Fibroblast of mammary gland (primary cell): ENCODE measurements at regions not wholly inside any gene's neighbourhood (a gene's known extent, or its start where the extent isn't known, plus 50 kb on each side); places are given as distances from the start of the nearest gene placed in this dataset.
A peak's percentile ranks its signal among the peaks of the same experiment; 100 is the strongest.

Experiments
- DNase-seq: peaks from one replicate; pipeline ENCODE4 v3.0.0-alpha.2; 2010; ENCODE audit warnings: low read depth
- H3K4me3 ChIP-seq: 2 replicates; pipeline ENCODE4 v1.5.1; 2011; ENCODE audit warnings: low read depth, mild to moderate bottlenecking, low read length, moderate library complexity; ENCODE audit not compliant: control insufficient read depth
- TF ChIP-seq, protein P1 (sequence below): conservative IDR thresholded peaks from 2 replicates; pipeline ENCODE4 v1.5.1; 2011; ENCODE audit warnings: low read depth, low read length, inconsistent platforms; ENCODE audit not compliant: control insufficient read depth, insufficient read depth

DNA sequence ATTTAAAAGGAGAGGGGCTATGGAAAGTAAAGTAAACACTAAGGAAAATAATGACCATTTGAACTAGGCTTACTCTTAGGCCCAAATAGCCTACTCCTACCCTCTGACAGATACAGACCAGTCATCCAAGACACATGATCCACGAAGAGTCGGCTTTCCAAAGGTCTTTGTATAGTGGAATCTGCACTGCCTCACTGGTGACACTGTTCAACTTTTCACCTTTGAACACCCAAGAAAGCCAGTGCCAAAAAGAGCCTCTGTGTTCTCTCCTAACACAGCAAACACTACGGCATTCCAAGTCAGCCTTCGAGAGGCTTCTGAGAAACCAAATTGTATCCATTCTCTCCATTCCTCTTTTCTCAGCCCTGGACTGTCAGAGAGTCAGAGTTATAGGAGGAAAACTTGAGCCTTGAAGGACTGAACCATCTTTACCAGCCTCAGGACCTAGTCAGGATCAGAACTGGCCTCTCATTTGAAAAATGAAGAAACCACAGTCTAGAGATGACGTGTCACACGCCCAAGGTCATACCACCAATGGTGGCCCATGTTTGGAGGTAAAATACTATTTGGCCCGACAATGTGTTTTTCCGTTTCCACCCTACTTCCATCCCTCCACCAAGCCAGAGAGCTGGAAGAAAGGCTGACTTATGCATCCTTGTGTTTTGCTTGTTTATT lies 267.4 kb upstream of the ACVR2A start:
- no peak for DNase-seq
- TF ChIP-seq, protein P1, sequence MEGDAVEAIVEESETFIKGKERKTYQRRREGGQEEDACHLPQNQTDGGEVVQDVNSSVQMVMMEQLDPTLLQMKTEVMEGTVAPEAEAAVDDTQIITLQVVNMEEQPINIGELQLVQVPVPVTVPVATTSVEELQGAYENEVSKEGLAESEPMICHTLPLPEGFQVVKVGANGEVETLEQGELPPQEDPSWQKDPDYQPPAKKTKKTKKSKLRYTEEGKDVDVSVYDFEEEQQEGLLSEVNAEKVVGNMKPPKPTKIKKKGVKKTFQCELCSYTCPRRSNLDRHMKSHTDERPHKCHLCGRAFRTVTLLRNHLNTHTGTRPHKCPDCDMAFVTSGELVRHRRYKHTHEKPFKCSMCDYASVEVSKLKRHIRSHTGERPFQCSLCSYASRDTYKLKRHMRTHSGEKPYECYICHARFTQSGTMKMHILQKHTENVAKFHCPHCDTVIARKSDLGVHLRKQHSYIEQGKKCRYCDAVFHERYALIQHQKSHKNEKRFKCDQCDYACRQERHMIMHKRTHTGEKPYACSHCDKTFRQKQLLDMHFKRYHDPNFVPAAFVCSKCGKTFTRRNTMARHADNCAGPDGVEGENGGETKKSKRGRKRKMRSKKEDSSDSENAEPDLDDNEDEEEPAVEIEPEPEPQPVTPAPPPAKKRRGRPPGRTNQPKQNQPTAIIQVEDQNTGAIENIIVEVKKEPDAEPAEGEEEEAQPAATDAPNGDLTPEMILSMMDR, result no peak

DNA sequence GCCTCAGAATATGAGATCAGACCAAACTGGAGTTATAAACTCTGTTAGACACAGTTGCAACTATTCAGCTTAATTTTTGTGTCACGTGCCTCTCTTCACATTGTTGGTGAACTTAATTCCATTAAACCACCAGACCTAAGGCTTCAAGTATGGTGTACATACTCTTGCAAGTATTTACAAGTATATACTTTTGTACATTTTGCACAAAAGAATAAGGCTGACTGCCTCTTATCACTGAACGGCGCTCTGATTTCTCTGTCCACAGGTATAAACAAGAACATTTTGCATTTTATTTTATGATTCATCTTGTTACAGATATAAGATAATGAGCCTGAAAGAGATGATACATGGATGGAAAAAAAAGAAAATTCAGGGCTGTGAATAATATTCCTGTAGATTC lies 269.7 kb upstream of the ACVR2A start:
- DNase-seq, result no peak
- no peak overlapping the region for H3K4me3 ChIP-seq
- TF ChIP-seq, protein P1, result no peak

More for the DNA sequence above, 267.4 kb upstream of the ACVR2A start:
- no peak overlapping the region for H3K4me3 ChIP-seq

DNA sequence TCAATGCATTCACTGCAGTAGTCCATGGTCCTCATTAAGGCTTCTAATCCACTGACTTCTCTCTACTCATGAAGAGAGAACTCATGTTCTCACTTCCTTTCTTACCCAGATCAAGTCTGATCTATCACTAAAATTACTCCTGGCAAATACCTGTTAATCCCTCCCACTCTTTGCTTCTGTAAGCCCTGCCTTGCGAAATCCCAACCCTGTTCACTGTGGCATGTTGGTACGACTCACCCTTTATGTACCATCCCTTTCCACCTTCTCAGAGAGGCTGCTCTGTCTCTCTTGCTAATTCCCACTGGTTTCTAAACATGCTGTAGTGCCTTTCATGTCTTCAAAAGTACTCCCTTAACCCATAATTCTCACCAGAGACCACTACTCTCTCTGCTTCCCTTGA lies 272.2 kb upstream of the ACVR2A start:
- no peak overlapping the region for H3K4me3 ChIP-seq
- TF ChIP-seq, protein P1, result no peak
- peak; percentile 11 for DNase-seq

DNA sequence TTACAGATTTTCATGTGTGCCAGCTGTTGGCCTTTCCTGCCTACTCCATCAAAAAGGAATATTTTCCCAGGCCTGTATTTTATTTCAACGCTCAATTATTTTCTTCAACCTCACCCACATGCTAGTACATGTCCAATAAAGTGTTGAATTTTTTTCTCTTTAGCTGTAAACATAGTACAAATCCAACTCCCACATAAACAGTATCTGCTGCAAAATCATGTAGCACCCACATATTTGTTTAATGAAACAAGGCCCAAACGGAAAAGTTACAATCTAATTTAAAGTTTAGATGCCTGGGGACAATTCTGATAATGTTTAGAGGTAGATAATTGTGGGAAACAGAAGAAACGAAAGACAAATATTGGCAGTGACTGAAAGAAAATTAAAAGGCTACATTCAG lies 275.4 kb upstream of the ACVR2A start:
- TF ChIP-seq, protein P1, result no peak
- no peak for DNase-seq
- no peak overlapping the region for H3K4me3 ChIP-seq

DNA sequence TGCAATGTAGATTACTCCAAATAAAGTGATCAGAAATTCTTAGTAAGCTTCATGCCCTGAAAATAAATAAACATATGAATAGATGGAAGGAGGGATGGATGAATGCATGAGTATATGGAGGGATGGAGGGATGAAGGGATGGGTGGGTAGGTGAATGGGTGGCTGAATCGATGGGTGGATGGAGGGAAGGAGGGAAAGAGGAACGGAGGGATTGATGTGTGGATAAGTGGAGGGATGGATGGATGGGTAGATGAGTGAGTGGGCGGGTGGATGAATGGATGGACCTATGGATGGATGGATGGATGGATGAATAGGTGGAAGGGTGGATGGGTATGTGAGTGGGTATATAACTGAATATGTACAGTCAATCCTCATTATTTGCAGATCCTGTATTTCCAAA lies 276.7 kb upstream of the ACVR2A start:
- TF ChIP-seq, protein P1, result no peak
- DNase-seq, result no peak
- H3K4me3 ChIP-seq, result no peak overlapping the region

DNA sequence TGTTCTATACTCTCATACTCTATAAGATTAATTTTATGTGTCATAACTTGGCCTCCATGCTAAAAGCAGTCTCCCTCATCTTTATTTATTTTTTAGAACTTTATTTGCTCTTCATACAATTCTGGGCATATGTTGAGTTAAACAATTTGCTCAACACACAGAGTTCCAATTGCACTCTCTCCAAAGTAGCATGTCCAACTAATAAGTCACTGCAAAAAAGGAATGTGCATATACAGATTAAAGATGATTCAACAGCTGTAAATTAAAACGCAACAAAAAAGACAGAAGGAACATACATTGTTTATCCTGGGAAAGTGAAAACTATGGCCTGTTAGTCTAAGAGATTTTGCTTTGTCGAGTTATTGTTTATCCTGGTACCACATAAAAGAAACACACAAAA lies 277.7 kb upstream of the ACVR2A start:
- H3K4me3 ChIP-seq, result no peak overlapping the region
- peak; percentile 33 for DNase-seq
- TF ChIP-seq, protein P1, result no peak
